BE2C (cell line): ENCODE measurements at regions not wholly inside any gene's neighbourhood (a gene's known extent, or its start where the extent isn't known, plus 50 kb on each side); places are given as distances from the start of the nearest gene placed in this dataset.
A peak's percentile ranks its signal among the peaks of the same experiment; 100 is the strongest.

Source experiments
- DNase-seq: peaks from one replicate; pipeline ENCODE4 v3.0.0-alpha.2; 2020
- H3K27me3 ChIP-seq: fragments of 250-450 bp; sonication (Bioruptor Pico); 2 replicates; pipeline ENCODE4 v1.5.1; 2020; ENCODE audit warnings: mild to moderate bottlenecking
- H3K36me3 ChIP-seq: fragments of 250-450 bp; sonication (Bioruptor Pico); 2 replicates; pipeline ENCODE4 v1.5.1; 2020; ENCODE audit warnings: mild to moderate bottlenecking
- H3K4me1 ChIP-seq: fragments of 250-450 bp; sonication (Bioruptor Pico); 2 replicates; pipeline ENCODE4 v1.5.1; 2020
- H3K4me3 ChIP-seq: 2 replicates; pipeline ENCODE4 v1.5.1; 2011; ENCODE audit warnings: low read depth, low read length
- H3K9me3 ChIP-seq: fragments of 250-450 bp; sonication (Bioruptor Pico); 2 replicates; pipeline ENCODE4 v1.5.1; 2020
- CTCF ChIP-seq: IDR thresholded peaks from 2 replicates; pipeline ENCODE4 v1.5.1; 2012; ENCODE audit warnings: mild to moderate bottlenecking, low read depth, low read length

- Histone ChIP-seq H3K4me3 (no peak overlapping the region), H3K4me1 (no peaks in the 10 kb centered on the region), H3K9me3 (no peaks in the 10 kb centered on the region), H3K36me3 (no peaks in the 10 kb centered on the region), H3K27me3 (no peaks in the 10 kb centered on the region)
- no peak for DNase-seq
- TF ChIP-seq CTCF: no peak
These were observed 1172.3 kb upstream of the LRRTM3 start for GRCh38 chr10:65753532-65753931.

- Histone ChIP-seq H3K4me1 (no peaks in the 10 kb centered on the region), H3K4me3 (no peak overlapping the region), H3K27me3 (no peaks in the 10 kb centered on the region), H3K9me3 (no peaks in the 10 kb centered on the region), H3K36me3 (no peaks in the 10 kb centered on the region)
- no peak for TF ChIP-seq CTCF
- DNase-seq: no peak
These were observed 1171.7 kb upstream of the LRRTM3 start for GRCh38 chr10:65754112-65754511.

GRCh38 chr10:65762311-65762710 is 1163.5 kb upstream of the LRRTM3 start:
- Histone ChIP-seq H3K27me3 (no peaks in the 10 kb centered on the region), H3K4me3 (no peak overlapping the region), H3K9me3 (no peaks in the 10 kb centered on the region), H3K36me3 (no peaks in the 10 kb centered on the region), H3K4me1 (no peaks in the 10 kb centered on the region)
- no peak for DNase-seq
- no peak for TF ChIP-seq CTCF

GRCh38 chr10:65765006-65765541 is 1160.8 kb upstream of the LRRTM3 start:
- Histone ChIP-seq H3K27me3 (no peaks in the 10 kb centered on the region), H3K9me3 (no peaks in the 10 kb centered on the region), H3K36me3 (no peaks in the 10 kb centered on the region), H3K4me1 (no peaks in the 10 kb centered on the region), H3K4me3 (no peak overlapping the region)
- DNase-seq: no peak
- TF ChIP-seq CTCF: no peak

GRCh38 chr10:65769828-65770227 is 1156.0 kb upstream of the LRRTM3 start:
- Histone ChIP-seq H3K9me3 (no peaks in the 10 kb centered on the region), H3K36me3 (no peaks in the 10 kb centered on the region), H3K4me1 (no peaks in the 10 kb centered on the region), H3K4me3 (no peak overlapping the region), H3K27me3 (no peaks in the 10 kb centered on the region)
- DNase-seq: no peak
- TF ChIP-seq CTCF: no peak

GRCh38 chr10:65778753-65779152 is 1147.1 kb upstream of the LRRTM3 start:
- Histone ChIP-seq H3K4me3 (no peak overlapping the region), H3K4me1 (no peaks in the 10 kb centered on the region), H3K27me3 (no peaks in the 10 kb centered on the region), H3K36me3 (no peaks in the 10 kb centered on the region), H3K9me3 (no peaks in the 10 kb centered on the region)
- peak; percentile 3 for DNase-seq
- TF ChIP-seq CTCF: no peak
